HepG2 (cell line): ENCODE measurements at regions not wholly inside any gene's neighbourhood (a gene's known extent, or its start where the extent isn't known, plus 50 kb on each side); places are given as distances from the start of the nearest gene placed in this dataset.

Experiments used
- ATAC-seq: fragments of 200-7000 bp; cut with Tn5 transposase; 3 replicates; pipeline ENCODE4 v1.9.1; 2020; ENCODE audit warnings: mild to moderate bottlenecking, moderate library complexity
- BruUV-seq: library from RNA; stranded (reverse); fragments of 400-500 nt; replicated peaks from 2 replicates; lab custom pipeline; 2021; lab: Mats Ljungman, UMichigan
- CTCF ChIA-PET: fragments of 300-600 bp; formaldehyde crosslinking; extraction: SDS; loops from one replicate; lab custom pipeline; 2021; ENCODE audit warnings: low total read pairs, inconsistent platforms, low intra/inter-chr PET ratio; lab: Yijun Ruan, JAX
- POLR2A ChIA-PET: fragments of 350-600 bp; sonication (Branson Sonifier 250); formaldehyde crosslinking; loops from one replicate; lab custom pipeline; 2020; ENCODE audit warnings: antibody characterized with exemption, inconsistent platforms; lab: Yijun Ruan, JAX
- DNase-seq: peaks from one replicate; pipeline ENCODE4 v3.0.0-alpha.2; 2015; ENCODE audit warnings: low spot score
- FAIRE-seq: peaks from 3 replicates; lab custom pipeline; 2011; peaks lifted over from hg19 to GRCh38; lab: Jason Lieb, UNC
- H2AFZ ChIP-seq: one replicate; pipeline ENCODE4 v1.6.1; 2011; ENCODE audit warnings: low read length, inconsistent platforms
- H3K27ac ChIP-seq: fragments of 300-600 bp; 3 replicates; pipeline ENCODE4 v1.8.0; 2011; ENCODE audit warnings: mixed run types, mild to moderate bottlenecking, mixed read lengths, low read length, inconsistent platforms; ENCODE audit not compliant: insufficient read depth; ENCODE audit errors: extremely low read length
- H3K27me3 ChIP-seq, 2 experiments: fragments of 200-600 bp in 1 of 2; 2 replicates in 1 of 2; 3 replicates in 1 of 2; pipeline versions ENCODE4 v1.6.0 to v1.8.0; 2011; ENCODE audit warnings: low read length in 2 of 2, mild to moderate bottlenecking in 2 of 2, moderate library complexity in 2 of 2, inconsistent platforms in 1 of 2; ENCODE audit not compliant: insufficient read depth in 2 of 2, control insufficient read depth in 1 of 2
- H3K36me3 ChIP-seq, 2 experiments: fragments of 200-600 bp in 1 of 2; replicated peaks in 1 of 2; 2 replicates in 1 of 2; 3 replicates in 1 of 2; pipeline versions ENCODE4 v1.5.1 to v1.8.0; 2011; ENCODE audit warnings: low read length in 2 of 2, inconsistent platforms in 1 of 2; ENCODE audit not compliant: insufficient read depth in 2 of 2, control insufficient read depth in 1 of 2
- H3K4me1 ChIP-seq: 2 replicates; pipeline ENCODE4 v1.5.1; 2012; ENCODE audit warnings: low read length, inconsistent platforms; ENCODE audit not compliant: insufficient read depth
- H3K4me2 ChIP-seq: 2 replicates; pipeline ENCODE4 v1.6.0; 2011; ENCODE audit warnings: low read depth, low read length, inconsistent platforms
- H3K4me3 ChIP-seq, 3 experiments: fragments of 200-600 bp in 1 of 3; sonication (generic), shearing (Covaris generic) in 1 of 3; replicated peaks in 1 of 3; 2 replicates each; pipeline ENCODE4 v1.5.1; 2011 to 2016; ENCODE audit warnings: low read length in 3 of 3, inconsistent platforms in 2 of 3, low read depth in 2 of 3, mild to moderate bottlenecking in 2 of 3, control low read depth in 1 of 3, mixed read lengths in 1 of 3; ENCODE audit not compliant: insufficient read depth in 1 of 3
- H3K79me2 ChIP-seq: one replicate; pipeline ENCODE4 v1.6.1; 2011; ENCODE audit warnings: low read length, inconsistent platforms; ENCODE audit not compliant: insufficient read depth
- H3K9ac ChIP-seq: 2 replicates; pipeline ENCODE4 v1.6.0; 2011; ENCODE audit warnings: mild to moderate bottlenecking, low read depth, low read length, inconsistent platforms; ENCODE audit not compliant: insufficient read depth
- H3K9me3 ChIP-seq: 2 replicates; pipeline ENCODE4 v1.5.1; 2012; ENCODE audit warnings: mild to moderate bottlenecking, low read length
- H4K20me1 ChIP-seq: 2 replicates; pipeline ENCODE4 v1.6.0; 2011; ENCODE audit warnings: inconsistent platforms, mild to moderate bottlenecking, low read length, moderate library complexity; ENCODE audit not compliant: insufficient read depth
- ARHGAP35 ChIP-seq: sonication (generic); formaldehyde crosslinking; IDR thresholded peaks from 2 replicates; pipeline ENCODE4 v1.9.0; 2022; ENCODE audit warnings: mild to moderate bottlenecking, inconsistent platforms, moderate library complexity, missing genetic modification reagents, borderline replicate concordance
- ARNTL ChIP-seq: sonication (generic); formaldehyde crosslinking; IDR thresholded peaks from 2 replicates; pipeline ENCODE4 v1.4.0; 2020; ENCODE audit warnings: mild to moderate bottlenecking, missing genetic modification reagents
- HMG20B ChIP-seq: conservative IDR thresholded peaks from 2 replicates; pipeline ENCODE4 v1.6.1; 2016; ENCODE audit warnings: missing genetic modification reagents, missing compliant biosample characterization
- NFKB2 ChIP-seq: sonication (generic); formaldehyde crosslinking; IDR thresholded peaks from 2 replicates; pipeline ENCODE4 v1.4.0; 2020; ENCODE audit warnings: missing genetic modification reagents, borderline replicate concordance
- PHF21A ChIP-seq: sonication (generic); formaldehyde crosslinking; IDR thresholded peaks from 2 replicates; pipeline ENCODE4 v1.5.0; 2020; ENCODE audit warnings: mild to moderate bottlenecking, missing genetic modification reagents
- PPARG ChIP-seq: conservative IDR thresholded peaks from 2 replicates; pipeline ENCODE4 v1.6.1; 2016; ENCODE audit warnings: missing biosample characterization, missing genetic modification reagents
- TGIF2 ChIP-seq: IDR thresholded peaks from 2 replicates; pipeline ENCODE4 v1.6.1; 2016; ENCODE audit warnings: control low read depth, missing compliant biosample characterization
- TOPORS ChIP-seq: sonication (generic); formaldehyde crosslinking; IDR thresholded peaks from 2 replicates; pipeline ENCODE4 v1.8.0; 2023; ENCODE audit warnings: mild to moderate bottlenecking, missing genetic modification reagents
- ZNF337 ChIP-seq: sonication (generic); formaldehyde crosslinking; IDR thresholded peaks from 2 replicates; pipeline ENCODE4 v1.5.1; 2020; ENCODE audit warnings: missing genetic modification reagents, low read depth, mild to moderate bottlenecking, borderline replicate concordance
- WGBS: methylation state at CpG from one replicate; pipeline ENCODE4 v1.1.6; 2017; ENCODE audit warnings: low lambda C conversion rate; 5-methylcytosine and 5-hydroxymethylcytosine counted together
- in situ Hi-C: cut with HindIII; loops from 2 replicates; pipeline ENCODE4 v1.10.0; 2017; ENCODE audit warnings: low pct_unique_long_range_greater_than_20kb; ENCODE audit not compliant: extremely low pct_ligation_motif_present
- intact Hi-C: fragments of 100-400 bp; cut with micrococcal nuclease; formaldehyde crosslinking; loops from one replicate; pipeline ENCODE4 v1.10.0; 2022; ENCODE audit not compliant: unreplicated experiment
- TF ChIP-seq, protein P1 (sequence below): sonication (generic); formaldehyde crosslinking; IDR thresholded peaks from 2 replicates; pipeline ENCODE4 v1.8.0; 2023; ENCODE audit warnings: mild to moderate bottlenecking, missing genetic modification reagents
- TF ChIP-seq, protein P2 (sequence below): sonication (generic); formaldehyde crosslinking; IDR thresholded peaks from 2 replicates; pipeline ENCODE4 v1.4.0; 2020; ENCODE audit warnings: mild to moderate bottlenecking, missing genetic modification reagents
- TF ChIP-seq, protein P3 (sequence below): sonication (generic); formaldehyde crosslinking; IDR thresholded peaks from 2 replicates; pipeline ENCODE4 v1.5.1; 2020; ENCODE audit warnings: missing genetic modification reagents, mild to moderate bottlenecking, borderline replicate concordance

DNA sequence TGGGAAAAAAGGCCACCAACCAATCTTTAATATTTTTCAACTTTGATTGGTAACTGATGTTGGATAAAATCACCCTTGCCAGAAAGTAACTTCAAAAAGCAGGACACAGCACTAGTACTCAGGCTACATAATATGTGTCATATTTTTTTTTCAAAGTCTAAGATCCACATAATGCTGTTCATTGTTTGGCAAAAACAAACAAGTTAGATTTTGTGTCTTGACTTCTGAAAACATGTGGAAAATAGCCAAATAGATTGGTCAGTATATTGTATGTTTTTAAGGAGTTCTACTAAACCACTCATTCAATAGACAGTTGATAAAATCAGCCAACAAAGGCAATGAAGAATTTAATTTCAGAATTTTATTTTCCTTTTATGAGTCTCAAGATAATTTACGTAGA, 111.7 kb upstream of the CCDC54 start:
- H3K4me1 ChIP-seq = 0 out of 2 replicates have a peak, but pooled peaks cover 7% of the 10 kb centered on the region
- no peaks in the 10 kb centered on the region for H3K9me3 ChIP-seq
- no peaks in the 10 kb centered on the region for H3K79me2 ChIP-seq
- CTCF ChIA-PET = no interaction called here
- whole genome bisulfite sequencing = 12% methylated on average over 1 of the region's 1 CpG
- DNase-seq (no peak), FAIRE-seq (no peak), ATAC-seq (no peak)
- POLR2A ChIA-PET = no interaction called here
- no peak overlapping the region for H3K4me2 ChIP-seq
- intact Hi-C loops (no loop called here), in situ Hi-C loops (no loop called here)
- no peaks in the 10 kb centered on the region; a peak in 1 of 5 replicates for H3K27me3 ChIP-seq
- TF ChIP-seq, protein P1, sequence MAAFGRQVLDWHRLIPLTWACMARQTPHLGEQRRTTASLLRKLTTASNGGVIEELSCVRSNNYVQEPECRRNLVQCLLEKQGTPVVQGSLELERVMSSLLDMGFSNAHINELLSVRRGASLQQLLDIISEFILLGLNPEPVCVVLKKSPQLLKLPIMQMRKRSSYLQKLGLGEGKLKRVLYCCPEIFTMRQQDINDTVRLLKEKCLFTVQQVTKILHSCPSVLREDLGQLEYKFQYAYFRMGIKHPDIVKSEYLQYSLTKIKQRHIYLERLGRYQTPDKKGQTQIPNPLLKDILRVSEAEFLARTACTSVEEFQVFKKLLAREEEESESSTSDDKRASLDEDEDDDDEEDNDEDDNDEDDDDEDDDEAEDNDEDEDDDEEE (CRISPR knock-in tag) = no peak
- TF ChIP-seq PHF21A (CRISPR knock-in tag) (no peak), ZNF337 (CRISPR knock-in tag) (no peak), ARHGAP35 (CRISPR knock-in tag) (no peak), PPARG (CRISPR knock-in tag) (no peak), ARNTL (CRISPR knock-in tag) (no peak), TGIF2 (CRISPR knock-in tag) (no peak), HMG20B (no peak), NFKB2 (CRISPR knock-in tag) (no peak), TOPORS (no peak)
- TF ChIP-seq, protein P2, sequence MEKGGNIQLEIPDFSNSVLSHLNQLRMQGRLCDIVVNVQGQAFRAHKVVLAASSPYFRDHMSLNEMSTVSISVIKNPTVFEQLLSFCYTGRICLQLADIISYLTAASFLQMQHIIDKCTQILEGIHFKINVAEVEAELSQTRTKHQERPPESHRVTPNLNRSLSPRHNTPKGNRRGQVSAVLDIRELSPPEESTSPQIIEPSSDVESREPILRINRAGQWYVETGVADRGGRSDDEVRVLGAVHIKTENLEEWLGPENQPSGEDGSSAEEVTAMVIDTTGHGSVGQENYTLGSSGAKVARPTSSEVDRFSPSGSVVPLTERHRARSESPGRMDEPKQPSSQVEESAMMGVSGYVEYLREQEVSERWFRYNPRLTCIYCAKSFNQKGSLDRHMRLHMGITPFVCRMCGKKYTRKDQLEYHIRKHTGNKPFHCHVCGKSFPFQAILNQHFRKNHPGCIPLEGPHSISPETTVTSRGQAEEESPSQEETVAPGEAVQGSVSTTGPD (CRISPR knock-in tag) = no peak
- TF ChIP-seq, protein P3, sequence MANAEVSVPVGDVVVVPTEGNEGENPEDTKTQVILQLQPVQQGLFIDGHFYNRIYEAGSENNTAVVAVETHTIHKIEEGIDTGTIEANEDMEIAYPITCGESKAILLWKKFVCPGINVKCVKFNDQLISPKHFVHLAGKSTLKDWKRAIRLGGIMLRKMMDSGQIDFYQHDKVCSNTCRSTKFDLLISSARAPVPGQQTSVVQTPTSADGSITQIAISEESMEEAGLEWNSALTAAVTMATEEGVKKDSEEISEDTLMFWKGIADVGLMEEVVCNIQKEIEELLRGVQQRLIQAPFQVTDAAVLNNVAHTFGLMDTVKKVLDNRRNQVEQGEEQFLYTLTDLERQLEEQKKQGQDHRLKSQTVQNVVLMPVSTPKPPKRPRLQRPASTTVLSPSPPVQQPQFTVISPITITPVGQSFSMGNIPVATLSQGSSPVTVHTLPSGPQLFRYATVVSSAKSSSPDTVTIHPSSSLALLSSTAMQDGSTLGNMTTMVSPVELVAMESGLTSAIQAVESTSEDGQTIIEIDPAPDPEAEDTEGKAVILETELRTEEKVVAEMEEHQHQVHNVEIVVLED (CRISPR knock-in tag) = no peak
- H3K27ac ChIP-seq = no peak overlapping the region
- H2AFZ ChIP-seq = no peak overlapping the region
- H3K36me3 ChIP-seq = no peaks in the 10 kb centered on the region
- no peaks in the 10 kb centered on the region for H4K20me1 ChIP-seq
- no peak overlapping the region for H3K9ac ChIP-seq
- no TSS peak for BruUV-seq
- H3K4me3 ChIP-seq = no peak overlapping the region
